Fibroblast of skin of abdomen (primary cell): ENCODE measurements at regions not wholly inside any gene's neighbourhood (a gene's known extent, or its start where the extent isn't known, plus 50 kb on each side); places are given as distances from the start of the nearest gene placed in this dataset.
A peak's percentile ranks its signal among the peaks of the same experiment; 100 is the strongest.

Experiments used
- DNase-seq: peaks from one replicate; pipeline ENCODE4 v3.0.0-alpha.2; 2013

DNA sequence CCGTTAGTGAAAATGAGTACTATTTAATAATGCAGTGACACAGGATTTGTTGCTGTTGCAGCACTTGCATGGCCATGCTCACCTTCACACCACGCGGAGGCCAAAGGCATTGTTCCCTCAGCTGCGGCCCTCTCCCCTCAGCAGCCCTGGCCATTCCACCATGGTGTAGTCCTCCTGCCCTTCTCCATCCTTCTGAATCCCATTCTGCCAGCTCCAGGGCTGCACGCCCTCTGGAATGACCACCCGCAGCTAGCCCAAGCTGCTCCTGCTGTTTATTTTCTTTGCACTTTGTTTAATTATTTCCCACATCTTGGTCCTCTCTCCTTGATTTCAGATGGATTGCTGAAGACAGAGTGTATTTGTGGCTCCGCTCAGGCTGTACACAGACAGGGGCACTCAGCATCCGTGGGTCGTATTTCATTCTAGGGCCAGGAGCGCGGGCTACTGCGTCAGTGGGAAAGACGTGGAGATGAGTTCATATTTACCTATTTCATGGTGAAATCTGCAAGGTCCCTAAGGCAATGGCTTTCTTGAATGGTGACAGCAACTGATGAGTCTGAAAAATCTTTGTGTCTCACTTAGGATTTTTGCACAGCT lies 81.4 kb upstream of the DUSP22 start:
- no peak for DNase-seq

DNA sequence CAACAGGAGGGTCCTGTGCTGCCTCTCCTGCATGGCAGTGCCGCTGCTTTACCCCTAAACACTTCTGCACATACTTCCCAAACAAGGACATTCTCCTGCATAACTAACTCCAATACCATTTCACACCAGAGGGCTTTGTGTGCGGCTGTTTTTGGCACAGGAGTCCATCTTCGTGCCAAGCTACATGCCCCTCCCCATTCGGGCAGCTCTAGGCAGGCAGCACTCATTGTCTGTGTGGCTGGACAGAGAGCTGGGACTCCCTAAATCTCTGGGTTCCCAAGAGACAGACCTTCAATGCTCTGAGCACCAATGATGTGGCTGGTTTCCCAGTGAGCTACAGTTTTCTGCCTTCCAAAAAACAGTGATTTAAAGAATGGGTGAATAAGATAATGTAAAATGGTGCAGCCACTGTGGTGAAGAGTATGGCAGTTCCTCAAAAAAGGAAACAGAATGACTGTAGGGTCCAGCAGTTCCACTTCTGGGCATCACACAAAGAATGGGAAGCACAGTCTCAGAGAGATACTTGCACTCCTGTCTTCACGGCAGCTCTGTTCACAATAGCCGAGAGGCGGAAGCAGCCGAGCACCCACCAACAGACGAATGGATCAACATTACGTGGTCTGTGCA lies 80.3 kb upstream of the DUSP22 start:
- no peak for DNase-seq

DNA sequence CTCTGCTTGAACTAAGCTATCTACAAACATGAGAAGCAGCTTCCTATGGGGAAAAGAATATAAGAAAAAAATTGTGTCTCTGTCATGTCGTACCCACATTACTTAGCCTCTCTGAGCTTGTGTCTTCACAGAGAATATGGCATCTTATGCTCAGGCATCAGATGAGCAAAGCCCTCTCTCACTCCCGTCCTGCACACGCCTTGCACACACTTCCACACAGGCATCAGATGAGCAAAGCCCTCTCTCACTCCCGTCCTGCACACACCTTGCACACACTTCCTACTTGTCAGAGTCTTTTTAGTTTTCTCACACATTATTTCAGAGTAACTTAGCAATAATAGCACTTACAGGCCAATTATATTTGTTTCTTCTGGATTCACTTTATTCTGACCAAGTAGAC lies 79.0 kb upstream of the DUSP22 start:
- no peak for DNase-seq

DNA sequence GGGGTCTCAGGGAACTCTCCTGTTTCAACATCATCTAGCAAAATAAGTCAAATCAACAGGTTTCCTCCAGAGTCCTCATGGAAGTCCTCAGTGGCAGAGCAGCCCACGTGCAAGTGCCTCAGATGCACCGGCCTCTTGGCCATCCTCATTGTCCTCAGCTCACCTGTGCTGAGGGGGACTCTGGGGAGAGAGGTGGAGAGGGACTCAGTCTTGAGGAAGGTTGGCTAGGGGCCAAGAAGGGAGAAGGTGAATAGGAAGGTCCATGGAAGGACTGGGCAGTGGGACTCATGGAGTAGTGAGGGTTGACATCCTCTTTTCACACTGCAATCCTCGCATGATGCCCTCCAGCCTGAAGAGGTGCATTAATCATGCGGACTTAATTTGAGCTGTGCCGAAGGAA lies 77.9 kb upstream of the DUSP22 start:
- no peak for DNase-seq

DNA sequence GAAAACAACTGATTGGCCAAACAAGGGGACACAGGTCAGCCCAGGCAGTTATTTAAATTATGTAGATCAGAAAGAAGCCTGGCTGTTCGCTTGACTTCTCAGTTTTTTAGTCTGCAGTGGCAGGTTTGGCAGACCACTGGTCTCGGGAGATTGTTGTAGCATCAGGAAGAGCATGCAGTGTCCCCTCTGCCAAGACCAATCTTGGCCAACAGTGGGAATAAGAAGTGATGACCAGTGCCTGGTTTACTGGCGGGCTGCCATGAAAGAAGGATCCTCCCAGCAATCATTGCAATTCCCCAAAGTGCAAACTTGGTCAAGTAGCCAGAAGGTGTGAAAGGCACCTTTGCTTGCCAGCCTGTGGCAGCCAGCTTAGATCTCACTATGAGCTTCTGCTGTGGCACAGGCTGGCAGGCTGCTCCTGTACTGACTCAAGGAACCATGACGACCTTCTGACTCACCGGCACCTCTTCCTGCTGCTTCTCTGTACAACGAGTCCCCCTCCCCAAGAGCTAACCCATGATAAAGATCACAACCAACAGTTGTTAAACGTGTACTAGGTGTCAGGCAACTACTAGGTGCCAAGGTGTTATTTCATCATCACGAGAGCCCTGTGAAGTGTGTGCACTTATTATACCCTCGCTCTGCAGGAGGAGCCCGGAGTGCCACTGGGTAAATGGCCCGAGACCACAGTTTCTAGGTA lies 76.8 kb upstream of the DUSP22 start:
- DNase-seq, result peak; percentile 14

DNA sequence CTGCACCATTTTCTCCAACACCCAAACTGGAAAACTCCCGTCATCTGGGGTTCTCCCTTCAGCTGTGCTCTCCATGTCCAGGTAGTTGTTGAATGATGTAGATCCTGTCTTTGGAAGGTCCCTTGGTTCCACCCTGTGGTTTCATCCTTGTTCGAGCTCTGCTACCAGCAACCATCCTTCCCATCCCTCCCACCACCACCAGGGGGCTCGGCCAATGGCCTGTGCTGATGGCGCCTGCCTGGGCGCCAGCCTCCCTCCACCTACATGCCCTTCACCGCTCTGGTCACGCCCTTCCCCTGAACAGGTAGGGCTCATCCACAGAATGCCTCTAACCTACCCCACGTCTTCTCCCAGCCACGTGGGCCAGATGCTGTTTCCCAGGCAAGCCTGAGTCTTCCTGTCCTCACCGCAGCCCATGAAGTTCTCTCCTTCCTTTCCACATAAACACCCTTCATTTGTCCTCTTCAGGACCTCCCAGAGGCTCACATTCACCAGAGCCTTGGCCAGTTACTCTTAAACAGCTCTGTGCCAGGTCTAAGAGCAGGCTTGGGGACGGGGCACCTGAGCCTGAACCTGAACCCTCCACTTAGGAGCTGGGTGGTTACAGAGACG lies 75.1 kb upstream of the DUSP22 start:
- no peak for DNase-seq

DNA sequence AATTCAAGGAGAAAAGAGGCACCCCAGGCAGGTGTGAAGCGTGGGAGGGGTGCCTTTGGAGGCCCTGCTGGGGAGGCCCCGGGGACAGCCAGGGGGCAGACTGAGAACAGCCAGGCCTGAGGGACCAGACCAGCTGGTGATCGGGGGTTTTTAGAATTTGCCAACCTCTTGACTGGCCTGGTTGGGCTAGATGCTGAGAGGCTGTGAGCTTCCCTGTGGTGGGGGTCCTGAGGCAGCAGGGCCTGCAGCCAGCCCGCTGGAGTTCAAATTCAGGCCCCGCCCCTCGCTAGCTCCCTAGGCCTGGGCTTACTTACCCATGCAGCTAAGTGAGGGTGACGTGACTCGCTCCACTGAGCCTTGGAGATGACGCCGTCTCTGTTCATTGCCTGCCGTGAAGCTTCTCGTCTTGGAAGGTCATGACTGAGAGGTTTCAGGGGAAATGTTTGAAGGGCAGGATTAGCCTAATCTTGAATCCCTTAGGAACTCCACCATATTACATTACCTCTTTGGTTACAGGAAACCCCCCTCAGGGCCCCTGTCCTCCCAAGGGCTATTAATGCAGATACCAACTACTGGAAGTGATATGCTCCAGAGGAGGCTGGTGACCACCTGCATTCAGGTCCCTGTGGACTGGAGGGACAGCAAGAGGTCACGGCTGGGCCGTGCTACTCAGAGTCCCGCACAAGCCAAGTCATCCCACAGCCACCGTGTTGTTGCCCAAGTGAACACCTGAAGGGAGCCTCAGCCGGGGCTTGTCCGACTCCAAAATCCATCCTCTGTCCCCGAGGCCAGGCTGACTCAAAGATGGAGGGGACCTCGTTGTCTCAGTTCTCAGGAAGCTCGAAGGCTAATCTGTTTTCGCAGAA lies 73.9 kb upstream of the DUSP22 start:
- DNase-seq, result no peak

DNA sequence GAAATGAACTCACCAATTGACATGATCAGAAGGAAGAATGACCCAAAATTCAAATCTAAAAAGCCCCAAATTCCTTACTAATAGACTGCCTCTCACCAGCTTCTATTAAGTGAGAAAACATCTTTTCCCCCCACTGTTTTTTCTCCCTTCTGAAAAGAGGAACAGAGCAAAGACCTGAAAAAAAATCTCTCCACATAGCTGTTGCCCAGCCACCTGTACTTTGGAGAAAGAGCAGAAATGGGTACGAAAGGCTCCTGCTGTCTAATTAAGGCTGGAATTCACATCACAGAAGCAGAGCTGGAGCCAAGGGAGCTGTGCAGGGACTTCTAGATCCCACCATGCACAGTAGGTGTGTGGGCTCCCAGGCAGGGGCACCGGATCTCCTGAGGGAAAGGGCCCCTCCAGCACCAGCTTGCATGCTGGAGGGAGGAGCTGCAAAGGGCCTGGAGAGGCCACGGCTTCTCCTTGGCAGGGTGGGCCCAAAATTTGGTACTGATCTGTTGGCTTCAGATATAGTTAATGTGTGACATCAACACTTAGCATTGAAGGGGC lies 73.2 kb upstream of the DUSP22 start:
- no peak for DNase-seq

DNA sequence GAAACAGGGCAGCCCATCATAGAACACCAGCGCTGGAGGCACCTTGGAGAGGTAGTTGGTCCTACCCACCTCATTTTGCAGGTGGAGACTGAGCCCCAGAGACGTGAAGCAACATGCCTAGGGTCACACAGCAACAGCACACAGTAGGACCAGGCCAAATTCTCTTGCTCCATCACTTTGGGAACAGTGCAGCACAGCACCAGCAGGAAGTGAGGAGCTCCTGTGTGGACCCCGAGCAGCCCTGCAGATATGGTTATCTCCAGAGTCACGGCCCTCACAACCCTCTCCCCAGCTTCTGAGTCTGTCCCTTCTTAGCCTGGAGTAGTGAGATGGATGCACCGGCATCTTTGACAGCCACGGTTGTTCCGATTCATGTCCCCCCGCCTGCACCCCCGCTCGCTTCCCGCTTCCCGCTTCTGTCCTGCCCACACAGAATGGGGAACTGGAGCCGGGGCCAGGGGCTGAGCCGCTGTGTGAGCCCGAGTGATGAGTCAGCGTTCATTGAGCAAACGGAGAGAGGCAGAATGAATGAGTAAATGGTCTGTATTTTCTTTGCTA lies 72.6 kb upstream of the DUSP22 start:
- peak; percentile 54 for DNase-seq

DNA sequence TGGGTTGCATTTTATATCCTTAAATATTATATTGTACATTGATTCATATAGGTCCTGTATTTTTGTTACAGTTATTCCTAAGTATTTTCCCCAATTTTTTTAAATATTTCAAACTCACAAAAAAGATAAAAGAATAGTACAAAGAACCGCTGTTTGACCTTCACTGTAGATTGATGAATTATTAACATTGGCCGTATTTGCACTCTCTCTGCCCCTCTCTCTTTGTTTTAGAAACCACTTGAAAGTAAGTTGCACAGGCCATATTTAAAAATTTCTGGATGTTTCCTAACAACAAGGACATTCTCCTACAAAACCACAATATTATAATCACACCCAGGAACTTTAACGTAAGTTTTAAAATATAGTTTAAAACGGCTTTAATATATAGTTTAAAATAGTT lies 72.0 kb upstream of the DUSP22 start:
- DNase-seq, result no peak

DNA sequence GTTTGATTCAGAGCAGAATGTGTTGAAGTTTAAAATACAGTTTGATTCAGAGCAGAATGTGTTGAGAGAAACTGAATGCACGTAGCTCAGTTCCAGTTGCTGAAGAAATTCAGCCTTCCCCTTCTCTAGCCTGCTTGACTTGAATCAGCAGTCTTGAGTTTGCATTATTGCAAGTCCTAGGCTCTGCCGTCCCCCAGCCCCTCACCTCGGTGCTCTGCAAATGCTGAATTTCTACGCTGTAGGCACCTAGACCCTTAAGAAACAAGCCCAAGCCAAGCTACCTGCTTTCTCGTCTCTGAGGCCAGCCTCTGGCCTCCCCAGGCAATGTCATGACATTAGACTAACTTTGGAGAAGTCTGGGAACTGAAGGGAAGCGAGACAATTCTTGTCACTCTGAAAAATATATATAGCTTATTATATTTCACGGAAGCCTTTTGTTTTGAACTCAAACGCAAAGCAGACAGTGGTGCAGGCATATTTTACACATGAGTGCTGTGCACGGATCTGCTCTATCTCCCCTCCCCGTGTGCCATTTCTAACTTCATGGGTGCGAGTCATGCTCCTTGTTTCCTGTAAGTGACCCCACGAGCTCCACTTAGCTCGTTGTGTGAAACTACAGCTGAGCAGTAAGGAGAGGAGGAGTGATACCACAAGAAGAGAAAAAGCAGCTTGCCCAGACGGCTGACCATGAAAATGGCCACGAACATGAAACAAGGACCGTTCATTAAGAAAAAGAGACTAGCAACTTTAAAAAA lies 71.4 kb upstream of the DUSP22 start:
- peak; percentile 64 for DNase-seq

DNA sequence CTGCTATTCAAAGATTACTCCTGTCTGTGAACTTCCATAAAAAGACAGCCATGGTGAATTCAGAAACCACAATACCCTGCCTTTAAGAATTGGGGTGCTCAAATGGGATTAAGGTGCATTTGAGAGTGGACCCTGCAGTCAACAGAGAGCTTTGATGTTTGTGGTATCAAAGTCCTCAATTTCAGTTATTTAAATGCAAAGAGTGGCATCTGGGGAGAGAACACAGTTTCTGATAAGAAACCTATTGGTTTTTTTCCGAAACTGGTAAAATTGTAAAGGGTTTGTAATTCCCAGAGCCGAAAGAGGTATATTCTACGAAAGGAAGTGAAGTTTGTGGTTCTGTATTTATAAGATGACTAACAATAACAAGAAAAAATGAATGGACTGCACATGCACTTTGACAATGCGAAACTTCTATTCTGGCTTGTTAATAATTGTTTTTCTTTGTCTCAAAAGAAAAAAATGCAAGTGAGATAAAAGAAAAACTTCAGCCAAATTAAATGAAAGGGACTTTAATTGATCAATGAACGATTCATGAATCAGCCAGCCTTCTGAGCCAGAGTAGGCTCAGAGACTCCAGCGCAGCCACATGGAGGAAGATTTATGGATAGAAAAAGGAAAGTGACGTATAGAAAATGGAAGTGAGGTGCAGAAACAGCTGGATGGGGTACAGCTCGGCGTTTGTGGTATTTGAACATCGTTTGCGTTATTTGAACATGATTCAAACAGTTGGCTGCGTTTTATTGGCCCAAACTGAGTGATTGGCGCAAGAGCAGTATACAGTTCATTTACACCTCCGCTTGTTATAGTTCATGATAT lies 70.5 kb upstream of the DUSP22 start:
- peak; percentile 50 for DNase-seq

DNA sequence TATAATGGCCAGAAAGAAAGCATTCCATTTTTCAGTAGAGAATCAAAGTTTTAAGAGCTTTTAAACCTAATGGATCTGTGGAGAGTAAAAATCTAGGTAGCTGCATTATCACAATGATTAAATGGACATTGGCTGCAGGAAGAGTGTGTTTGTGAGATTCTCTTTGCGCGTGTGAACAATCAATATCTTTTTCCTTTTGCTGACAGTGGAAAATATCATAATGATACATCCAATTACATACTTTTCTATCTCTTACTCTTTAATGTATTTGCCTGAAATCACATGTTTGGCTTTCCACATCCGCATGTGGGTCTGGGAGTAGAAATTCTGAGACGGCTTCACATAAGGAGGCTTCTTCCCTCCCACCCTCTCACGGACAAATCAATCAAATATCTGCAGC lies 69.8 kb upstream of the DUSP22 start:
- DNase-seq, result no peak

DNA sequence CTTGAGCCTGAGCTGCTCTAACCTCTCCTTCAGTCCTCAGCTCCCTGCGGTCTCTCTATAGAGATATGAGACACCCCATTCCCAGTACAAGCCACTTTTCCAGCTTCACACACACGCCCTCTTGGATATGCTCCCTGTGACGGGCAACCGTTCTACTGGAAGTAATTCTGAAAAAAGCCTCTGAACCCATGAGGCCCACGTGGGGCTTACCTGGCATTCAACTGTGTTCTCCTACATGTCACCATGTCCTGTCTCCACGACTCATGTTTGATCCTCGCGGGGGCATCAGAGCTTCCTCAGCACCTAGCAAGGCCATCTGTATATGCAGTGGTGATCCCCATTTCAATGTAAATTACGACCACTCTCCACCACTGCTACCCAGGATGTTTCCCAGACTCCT lies 69.2 kb upstream of the DUSP22 start:
- DNase-seq, result no peak

DNA sequence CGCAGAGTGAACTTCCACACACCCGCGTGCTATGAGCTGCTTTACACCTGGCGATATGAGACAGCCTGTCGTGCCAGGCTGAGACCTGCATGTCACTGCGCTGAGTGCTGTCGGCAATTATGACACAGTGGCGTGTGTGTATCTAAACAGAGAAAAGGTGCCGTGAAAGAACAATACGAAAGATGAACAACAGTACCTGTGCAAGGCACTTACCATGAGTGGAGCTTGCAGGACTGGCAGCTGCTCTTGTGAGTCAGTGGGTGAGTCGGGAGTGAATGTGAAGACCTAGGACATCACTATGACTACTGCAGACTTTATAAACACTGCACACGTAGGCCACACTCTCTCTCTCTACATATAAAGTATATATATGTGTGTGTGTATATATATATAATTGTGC lies 68.5 kb upstream of the DUSP22 start:
- peak; percentile 47 for DNase-seq

DNA sequence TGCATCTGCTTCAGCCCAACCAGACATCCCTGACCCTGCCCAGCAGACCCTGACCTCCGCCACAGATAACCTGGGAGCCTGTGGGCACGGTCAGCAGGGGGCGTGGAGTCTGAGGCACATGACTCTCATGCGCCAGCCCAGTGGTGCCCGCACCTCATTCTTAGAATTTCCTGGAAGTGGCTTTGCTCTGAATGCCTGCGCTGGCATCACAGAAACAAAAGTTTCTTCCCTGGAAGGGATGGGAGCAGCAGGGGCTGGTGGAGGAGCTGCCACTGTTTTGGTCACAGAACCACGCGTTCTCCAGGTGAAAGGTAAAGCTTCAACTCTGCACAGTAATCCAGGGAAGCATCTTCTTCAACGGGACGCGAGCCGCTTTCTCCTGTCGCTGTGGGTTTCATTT lies 67.9 kb upstream of the DUSP22 start:
- DNase-seq, result no peak

DNA sequence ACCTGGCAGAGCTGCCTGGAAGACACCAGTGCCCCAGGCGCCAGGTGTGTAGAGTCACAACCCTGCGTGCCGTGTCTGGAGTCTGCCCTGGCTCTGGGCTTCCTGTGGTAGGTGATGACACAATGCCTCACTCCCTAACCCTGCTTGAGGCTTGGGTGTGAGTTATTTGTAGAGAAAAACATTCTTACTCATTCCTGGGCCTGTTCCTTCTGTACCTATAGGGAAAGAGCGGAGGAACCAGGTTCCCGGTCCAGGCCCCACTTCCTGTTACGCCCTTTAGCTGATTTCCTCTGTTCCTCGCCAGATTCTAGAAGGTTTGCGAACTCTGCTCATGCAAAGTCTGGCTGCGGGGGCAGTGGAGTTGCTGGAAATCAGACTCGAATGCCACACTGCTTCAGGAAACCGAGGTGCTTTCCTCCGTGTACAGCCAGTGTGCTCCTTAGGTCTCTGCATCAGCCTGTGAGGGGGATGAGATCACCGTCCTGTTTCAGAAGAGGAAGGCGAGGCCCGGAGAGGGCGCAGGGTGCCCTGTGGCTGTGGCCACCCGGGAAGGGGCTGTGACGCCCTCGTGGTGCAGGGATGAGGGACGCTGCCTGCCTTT lies 67.1 kb upstream of the DUSP22 start:
- DNase-seq, result no peak

DNA sequence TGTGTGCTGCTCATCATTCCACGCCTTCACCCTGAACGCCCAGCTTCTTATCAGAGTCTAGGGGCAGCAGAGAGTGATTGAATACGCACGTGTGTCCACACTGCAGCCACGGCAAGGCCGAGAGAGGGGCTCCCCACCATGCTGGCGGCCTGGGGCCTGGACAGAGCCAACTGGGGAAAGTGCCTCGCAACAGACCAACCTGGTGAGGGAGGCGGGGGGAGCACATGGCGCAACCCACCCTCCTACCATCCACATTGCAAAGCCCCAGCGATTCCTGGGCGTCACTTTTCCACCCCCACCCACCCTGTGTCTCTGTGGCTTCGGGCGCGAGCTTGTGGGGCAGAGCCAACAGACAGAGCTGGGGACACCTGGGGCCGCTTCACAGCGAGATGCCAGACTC lies 66.4 kb upstream of the DUSP22 start:
- no peak for DNase-seq

DNA sequence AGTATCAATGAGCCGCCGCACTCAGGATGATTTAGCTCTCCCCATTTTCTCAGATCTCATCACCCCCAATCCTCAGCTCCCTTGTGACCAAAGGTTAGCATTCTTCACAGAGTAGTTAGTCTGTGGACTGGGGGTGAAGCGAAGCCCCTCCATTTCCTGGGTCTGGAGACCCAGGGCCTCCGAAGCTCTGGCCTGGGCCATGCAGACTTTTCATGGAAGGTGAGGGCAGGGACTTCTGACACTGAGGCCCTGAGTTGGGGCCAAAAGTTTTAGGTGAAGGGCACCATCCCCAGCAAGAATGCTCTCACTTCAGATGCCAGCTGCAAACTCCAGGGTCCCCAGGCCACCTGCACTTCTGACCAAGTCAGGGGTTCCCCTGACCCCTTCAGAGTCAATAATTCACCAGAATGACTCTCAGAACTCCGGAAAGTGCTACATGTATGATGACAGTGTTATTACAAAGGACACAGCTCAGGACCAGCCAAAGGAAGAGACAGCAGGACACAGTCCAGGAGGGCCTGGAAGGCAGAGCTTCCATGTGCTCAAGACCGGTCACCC lies 65.7 kb upstream of the DUSP22 start:
- no peak for DNase-seq
